Stomach (tissue), 8 donors: ENCODE measurements at regions not wholly inside any gene's neighbourhood (a gene's known extent, or its start where the extent isn't known, plus 50 kb on each side); places are given as distances from the start of the nearest gene placed in this dataset.

Experiments used
- DNase-seq, 2 donors: peaks; one replicate each; pipeline versions ENCODE4 v3.0.0 to v3.0.0-alpha.2; 2013 to 2019
- H3K27ac ChIP-seq, 5 donors: fragments of 200-600 bp in 4 of 5; sonication (generic) in 4 of 5; one replicate each; pipeline ENCODE4 v1.5.1; 2013 to 2019; ENCODE audit warnings: mild to moderate bottlenecking in 1 of 5, moderate library complexity in 1 of 5
- H3K27me3 ChIP-seq, 3 donors: fragments of 200-600 bp; sonication (generic); one replicate each; pipeline ENCODE4 v1.5.1; 2017 to 2019; ENCODE audit warnings: mixed run types in 1 of 3
- H3K36me3 ChIP-seq, 4 donors: fragments of 200-600 bp; sonication (generic); 1 replicate in 3 of 4; 2 replicates in 1 of 4; pipeline ENCODE4 v1.5.1; 2016 to 2019
- H3K4me1 ChIP-seq, 4 donors: fragments of 200-600 bp; sonication (generic); one replicate each; pipeline ENCODE4 v1.5.1; 2016 to 2019
- H3K4me3 ChIP-seq, 4 donors: fragments of 200-600 bp; sonication (generic) in 3 of 4; one replicate each; pipeline ENCODE4 v1.5.1; 2016 to 2019; ENCODE audit warnings: mild to moderate bottlenecking in 1 of 4
- H3K9me3 ChIP-seq, 4 donors: fragments of 200-600 bp; sonication (generic); one replicate each; pipeline ENCODE4 v1.5.1; 2016 to 2019
- EP300 ChIP-seq: sonication (generic); formaldehyde crosslinking; IDR thresholded peaks from one replicate; pipeline ENCODE4 v1.6.1; 2017; ENCODE audit warnings: antibody characterized with exemption
- POLR2A ChIP-seq, 4 donors: fragments of 450-650 bp; IDR thresholded peaks; one replicate each; pipeline ENCODE4 v1.6.1; 2016; ENCODE audit warnings: antibody characterized with exemption in 4 of 4, control low read depth in 2 of 4, mild to moderate bottlenecking in 1 of 4, moderate library complexity in 1 of 4
- POLR2AphosphoS5 ChIP-seq, 3 donors: sonication (generic); formaldehyde crosslinking; IDR thresholded peaks; one replicate each; pipeline ENCODE4 v1.6.1; 2016; ENCODE audit warnings: antibody characterized with exemption in 3 of 3
- WGBS, 5 donors: extraction: QIAGEN DNeasy Blood & Tissue Kit in 3 of 5; methylation state at CpG; one replicate each; pipeline versions ENCODE4 v1.1.5 to v1.1.7; 2013 to 2018; 5-methylcytosine and 5-hydroxymethylcytosine counted together
- intact Hi-C: fragments of 100-400 bp; cut with DNase I; formaldehyde crosslinking; loops from one replicate; pipeline ENCODE4 v1.15.1; 2023; ENCODE audit warnings: low total_unique reads
- TF ChIP-seq, protein P1 (sequence below), 7 experiments: fragments of 450-650 bp in 4 of 7; fragments of 200-600 bp in 3 of 7; sonication (generic) in 3 of 7; IDR thresholded peaks; one replicate each; pipeline ENCODE4 v1.5.1; 2016 to 2019; ENCODE audit warnings: antibody characterized with exemption in 7 of 7, control low read depth in 2 of 7, mild to moderate bottlenecking in 1 of 7
- donor health status: healthy with polysubstance abuse.
- donor health status: Bipolar disorder and iron deficiency.
- donor health status: healthy.

DNA sequence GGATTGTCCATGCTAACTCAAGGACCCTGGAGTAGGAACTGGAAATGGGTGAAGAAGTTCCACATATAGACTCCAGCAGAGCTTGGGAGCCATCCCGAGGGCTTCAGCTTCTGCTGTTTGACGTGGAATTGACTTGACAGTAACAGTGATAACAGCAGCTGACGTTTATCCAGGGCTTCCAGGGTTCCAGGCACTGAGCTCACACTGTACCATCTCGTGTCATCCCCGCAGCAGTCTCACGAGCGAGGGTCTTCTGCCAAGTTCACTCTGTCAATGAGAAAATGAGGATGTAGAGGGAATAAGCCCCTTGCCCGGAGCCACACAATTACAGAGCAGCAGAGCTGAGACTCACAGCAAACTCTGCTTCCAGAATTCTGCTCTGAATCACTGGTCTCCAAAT, 447.7 kb downstream of the SIPA1L2 start:
- intact Hi-C loops = no loop called here
- 76 to 85% (median 80%) methylated on average over 8 of the region's 8 CpGs for WGBS, 5 donors
- Histone ChIP-seq H3K9me3 (no peaks in the 10 kb centered on the region), H3K27me3 (no peaks in the 10 kb centered on the region), H3K4me3 (no peak overlapping the region), H3K36me3 (no peaks in the 10 kb centered on the region), H3K27ac (no peak overlapping the region), H3K4me1 (peaks cover 0 to 5% (median 0%) of the 10 kb centered on the region in 4 donors)
- no peak for DNase-seq
- no peak for TF ChIP-seq POLR2AphosphoS5 (IDR thresholded peaks at IDR 0.05)
- TF ChIP-seq, protein P1, sequence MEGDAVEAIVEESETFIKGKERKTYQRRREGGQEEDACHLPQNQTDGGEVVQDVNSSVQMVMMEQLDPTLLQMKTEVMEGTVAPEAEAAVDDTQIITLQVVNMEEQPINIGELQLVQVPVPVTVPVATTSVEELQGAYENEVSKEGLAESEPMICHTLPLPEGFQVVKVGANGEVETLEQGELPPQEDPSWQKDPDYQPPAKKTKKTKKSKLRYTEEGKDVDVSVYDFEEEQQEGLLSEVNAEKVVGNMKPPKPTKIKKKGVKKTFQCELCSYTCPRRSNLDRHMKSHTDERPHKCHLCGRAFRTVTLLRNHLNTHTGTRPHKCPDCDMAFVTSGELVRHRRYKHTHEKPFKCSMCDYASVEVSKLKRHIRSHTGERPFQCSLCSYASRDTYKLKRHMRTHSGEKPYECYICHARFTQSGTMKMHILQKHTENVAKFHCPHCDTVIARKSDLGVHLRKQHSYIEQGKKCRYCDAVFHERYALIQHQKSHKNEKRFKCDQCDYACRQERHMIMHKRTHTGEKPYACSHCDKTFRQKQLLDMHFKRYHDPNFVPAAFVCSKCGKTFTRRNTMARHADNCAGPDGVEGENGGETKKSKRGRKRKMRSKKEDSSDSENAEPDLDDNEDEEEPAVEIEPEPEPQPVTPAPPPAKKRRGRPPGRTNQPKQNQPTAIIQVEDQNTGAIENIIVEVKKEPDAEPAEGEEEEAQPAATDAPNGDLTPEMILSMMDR (IDR thresholded peaks at IDR 0.05) = no peak
- TF ChIP-seq EP300 = no peak

DNA sequence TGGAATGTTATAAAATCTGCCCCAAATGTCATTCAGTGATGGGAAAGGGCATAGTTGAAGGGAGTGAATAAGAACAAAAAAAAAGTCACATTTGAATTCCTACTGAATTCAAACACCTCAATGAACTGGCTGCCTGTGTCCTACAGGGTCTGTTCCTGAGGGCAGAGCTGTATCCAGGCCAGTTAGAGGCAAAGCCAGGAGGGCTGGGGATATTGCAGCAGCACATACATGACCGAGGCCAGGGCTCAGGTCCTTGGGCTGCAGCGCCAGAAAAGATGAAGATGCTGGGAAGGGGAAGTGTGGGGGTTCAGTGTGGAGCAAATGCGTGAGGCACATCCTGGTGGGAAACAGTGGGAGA, 449.2 kb downstream of the SIPA1L2 start:
- intact Hi-C loops = no loop called here
- TF ChIP-seq, protein P1 (IDR thresholded peaks at IDR 0.05) = no peak
- TF ChIP-seq POLR2AphosphoS5 (IDR thresholded peaks at IDR 0.05) = no peak
- no peak for TF ChIP-seq POLR2A (IDR thresholded peaks at IDR 0.05)
- no peak for TF ChIP-seq EP300
- Histone ChIP-seq H3K27ac (no peak overlapping the region), H3K9me3 (no peaks in the 10 kb centered on the region), H3K4me1 (peaks cover 0 to 5% (median 0%) of the 10 kb centered on the region in 4 donors), H3K4me3 (no peak overlapping the region), H3K36me3 (no peaks in the 10 kb centered on the region), H3K27me3 (no peaks in the 10 kb centered on the region)
- 87 to 96% (median 88%) methylated on average over 3 of the region's 3 CpGs for WGBS, 5 donors
- no peak for DNase-seq

DNA sequence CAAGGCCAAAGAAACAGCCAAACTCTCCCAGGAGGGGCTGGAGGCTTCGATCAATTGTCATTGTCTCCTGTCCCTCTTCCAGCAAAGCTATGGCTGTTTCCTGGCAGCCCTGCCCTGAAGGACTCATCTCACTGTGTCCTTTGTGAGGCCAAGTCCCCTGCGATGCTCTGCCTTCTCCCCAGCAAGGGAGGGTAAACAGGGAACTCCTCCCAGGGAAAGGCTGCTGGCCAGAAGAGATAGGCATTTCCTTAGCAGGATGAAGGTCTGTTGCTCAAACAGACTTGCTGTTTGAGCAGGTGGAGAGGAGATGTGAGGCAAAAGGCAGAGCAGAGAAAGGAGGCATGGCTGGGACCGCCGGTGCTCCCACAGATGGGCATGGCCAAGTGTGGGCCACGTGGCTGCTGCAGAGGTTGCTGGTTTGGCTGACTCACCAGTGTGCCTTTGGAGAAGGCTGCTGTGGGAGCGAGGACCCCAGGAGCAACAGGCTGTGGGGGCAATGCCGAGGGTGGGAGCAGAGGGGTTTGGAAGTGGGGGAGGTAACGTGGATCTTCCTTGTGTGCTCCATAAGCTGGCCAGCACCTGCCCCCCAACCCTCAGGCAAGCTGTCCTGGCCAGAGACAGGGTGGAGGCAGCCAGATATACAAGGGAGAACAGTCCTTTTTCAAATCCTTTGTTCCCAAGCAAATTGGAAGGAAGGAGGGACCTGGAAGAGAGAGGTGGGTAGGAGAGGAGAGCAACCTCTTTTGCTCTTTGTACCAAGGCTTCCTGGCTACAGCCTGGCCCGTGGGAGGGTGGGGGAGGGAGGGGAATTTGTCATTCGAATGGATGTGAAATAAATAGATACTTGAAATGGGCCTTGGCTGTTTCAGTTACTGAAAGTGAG, 449.8 kb downstream of the SIPA1L2 start:
- no peaks in the 10 kb centered on the region for H3K9me3 ChIP-seq
- TF ChIP-seq POLR2AphosphoS5 (IDR thresholded peaks at IDR 0.05) = no peak
- TF ChIP-seq POLR2A (IDR thresholded peaks at IDR 0.05) = no peak
- no peak for TF ChIP-seq EP300
- TF ChIP-seq, protein P1 (IDR thresholded peaks at IDR 0.05) = no peak
- intact Hi-C loops = no loop called here
- no peak overlapping the region for H3K27ac ChIP-seq
- H3K4me1 ChIP-seq = peaks cover 0 to 5% (median 0%) of the 10 kb centered on the region in 4 donors
- H3K36me3 ChIP-seq = no peaks in the 10 kb centered on the region
- no peak for DNase-seq
- H3K4me3 ChIP-seq = no peak overlapping the region
- 36 to 55% (median 47%) methylated on average over 8 to 10 of the region's 10 CpGs for WGBS, 5 donors
- H3K27me3 ChIP-seq = no peaks in the 10 kb centered on the region

DNA sequence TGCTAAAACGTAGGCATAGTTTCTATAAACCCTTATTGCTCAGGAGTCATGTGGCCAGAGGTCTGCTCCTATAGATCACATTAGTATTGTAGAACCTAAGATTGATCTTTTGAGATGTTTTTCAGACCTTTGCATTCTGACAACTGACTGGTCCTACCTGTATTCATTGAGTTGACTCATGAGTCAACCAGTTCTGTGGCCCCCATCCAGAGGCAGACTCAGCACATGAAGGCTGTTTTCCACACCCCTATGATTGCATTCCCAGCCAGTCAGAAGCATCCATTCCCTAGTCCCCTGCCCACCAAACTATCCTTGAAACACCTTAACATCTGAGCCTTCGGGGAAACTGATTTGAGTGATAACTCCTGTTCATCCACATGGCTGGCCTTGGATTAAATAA, 451.7 kb downstream of the SIPA1L2 start:
- Histone ChIP-seq H3K27ac (no peak overlapping the region), H3K4me3 (no peak overlapping the region), H3K9me3 (no peaks in the 10 kb centered on the region), H3K36me3 (no peaks in the 10 kb centered on the region), H3K4me1 (peaks cover 0 to 5% (median 0%) of the 10 kb centered on the region in 4 donors), H3K27me3 (no peaks in the 10 kb centered on the region)
- intact Hi-C loops = no loop called here
- 84 to 96% (median 90%) methylated on average over 2 of the region's 2 CpGs for WGBS, 5 donors
- no peak for DNase-seq
- TF ChIP-seq, protein P1 (IDR thresholded peaks at IDR 0.05) = no peak
- TF ChIP-seq EP300 (no peak), POLR2A (IDR thresholded peaks at IDR 0.05) (no peak), POLR2AphosphoS5 (IDR thresholded peaks at IDR 0.05) (no peak)
